ENCODE measurements at regions not wholly inside any gene's neighbourhood (a gene's known extent, or its start where the extent isn't known, plus 50 kb on each side); places are given as distances from the start of the nearest gene placed in this dataset.
"Not testable (repeated sequence)": the region's sequence is repeated elsewhere in the genome, so short reads cannot be mapped to it uniquely, and the experiment has no call there.

DNA sequence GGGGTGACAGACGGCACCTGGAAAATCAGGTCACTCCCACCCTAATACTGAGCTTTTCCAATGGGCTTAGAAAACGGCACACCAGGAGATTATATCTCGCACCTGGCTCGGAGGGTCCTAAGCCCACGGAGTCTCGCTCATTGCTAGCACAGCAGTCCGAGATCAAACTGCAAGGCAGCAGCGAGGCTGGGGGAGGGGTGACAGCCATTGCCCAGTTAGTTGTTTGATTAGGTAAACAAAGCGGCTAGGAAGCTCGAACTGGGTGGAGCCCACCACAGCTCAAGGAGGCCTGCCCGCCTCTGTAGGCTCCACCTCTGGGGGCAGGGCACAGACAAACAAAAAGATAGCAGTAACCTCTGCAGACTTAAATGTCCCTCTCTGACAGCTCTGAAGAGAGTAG lies 260.9 kb downstream of the BLID start:
- TF ChIP-seq, protein P1, sequence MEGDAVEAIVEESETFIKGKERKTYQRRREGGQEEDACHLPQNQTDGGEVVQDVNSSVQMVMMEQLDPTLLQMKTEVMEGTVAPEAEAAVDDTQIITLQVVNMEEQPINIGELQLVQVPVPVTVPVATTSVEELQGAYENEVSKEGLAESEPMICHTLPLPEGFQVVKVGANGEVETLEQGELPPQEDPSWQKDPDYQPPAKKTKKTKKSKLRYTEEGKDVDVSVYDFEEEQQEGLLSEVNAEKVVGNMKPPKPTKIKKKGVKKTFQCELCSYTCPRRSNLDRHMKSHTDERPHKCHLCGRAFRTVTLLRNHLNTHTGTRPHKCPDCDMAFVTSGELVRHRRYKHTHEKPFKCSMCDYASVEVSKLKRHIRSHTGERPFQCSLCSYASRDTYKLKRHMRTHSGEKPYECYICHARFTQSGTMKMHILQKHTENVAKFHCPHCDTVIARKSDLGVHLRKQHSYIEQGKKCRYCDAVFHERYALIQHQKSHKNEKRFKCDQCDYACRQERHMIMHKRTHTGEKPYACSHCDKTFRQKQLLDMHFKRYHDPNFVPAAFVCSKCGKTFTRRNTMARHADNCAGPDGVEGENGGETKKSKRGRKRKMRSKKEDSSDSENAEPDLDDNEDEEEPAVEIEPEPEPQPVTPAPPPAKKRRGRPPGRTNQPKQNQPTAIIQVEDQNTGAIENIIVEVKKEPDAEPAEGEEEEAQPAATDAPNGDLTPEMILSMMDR (IDR thresholded peaks at IDR 0.05; ENCODE audit: low read length): not testable (repeated sequence)
- not testable (repeated sequence) for TF ChIP-seq EZH2 (optimal IDR thresholded peaks at IDR 0.05; ENCODE audit: low read depth, low read length)
